ENCODE measurements at regions not wholly inside any gene's neighbourhood (a gene's known extent, or its start where the extent isn't known, plus 50 kb on each side); places are given as distances from the start of the nearest gene placed in this dataset.

DNA sequence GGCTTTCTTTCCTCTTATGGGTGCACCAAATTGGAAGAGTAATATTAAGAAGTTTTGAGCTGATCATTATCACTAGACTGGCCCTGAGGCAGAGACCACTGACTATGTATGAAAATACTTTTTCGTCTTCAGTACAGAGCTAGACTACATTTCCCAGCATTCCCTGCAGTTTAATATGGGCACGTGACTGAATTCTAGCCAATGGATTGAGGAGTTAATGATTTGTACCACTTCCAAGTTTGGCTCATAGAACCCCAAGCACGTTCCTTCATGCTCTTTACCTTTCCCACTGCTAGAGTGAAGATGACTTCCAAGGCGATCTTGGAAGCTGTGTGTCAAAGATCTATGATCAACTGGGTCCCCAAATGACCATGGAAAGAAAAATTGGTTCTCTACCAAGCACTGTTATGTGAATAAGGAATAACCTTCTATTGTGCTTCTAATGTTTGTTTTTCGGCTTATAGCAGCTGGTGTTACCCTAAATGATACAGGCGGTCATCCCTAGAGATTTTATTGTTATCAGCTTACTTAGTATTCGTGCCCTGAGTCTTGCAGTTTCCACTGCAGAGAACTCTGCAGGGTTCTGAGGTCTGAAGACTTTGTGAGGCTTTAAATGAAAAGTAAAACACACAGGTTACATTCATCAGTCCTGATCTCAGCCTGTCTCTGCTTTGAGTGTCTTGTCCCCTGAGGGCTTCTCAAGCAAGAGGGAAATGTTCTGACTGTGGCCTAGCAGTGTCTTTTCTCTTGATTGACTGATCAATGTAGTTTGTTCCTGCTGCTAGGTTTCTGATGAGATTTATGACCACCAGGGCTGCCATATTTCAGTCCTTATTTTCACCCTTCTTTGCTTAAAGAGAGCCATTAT lies 486.8 kb downstream of the PDCD6IP start:
- intact Hi-C loops (cut with micrococcal nuclease), result no loop called here

GRCh38 chr3:34285827-34286188 lies 487.4 kb downstream of the PDCD6IP start:
- intact Hi-C loops (cut with micrococcal nuclease), result no loop called here

DNA sequence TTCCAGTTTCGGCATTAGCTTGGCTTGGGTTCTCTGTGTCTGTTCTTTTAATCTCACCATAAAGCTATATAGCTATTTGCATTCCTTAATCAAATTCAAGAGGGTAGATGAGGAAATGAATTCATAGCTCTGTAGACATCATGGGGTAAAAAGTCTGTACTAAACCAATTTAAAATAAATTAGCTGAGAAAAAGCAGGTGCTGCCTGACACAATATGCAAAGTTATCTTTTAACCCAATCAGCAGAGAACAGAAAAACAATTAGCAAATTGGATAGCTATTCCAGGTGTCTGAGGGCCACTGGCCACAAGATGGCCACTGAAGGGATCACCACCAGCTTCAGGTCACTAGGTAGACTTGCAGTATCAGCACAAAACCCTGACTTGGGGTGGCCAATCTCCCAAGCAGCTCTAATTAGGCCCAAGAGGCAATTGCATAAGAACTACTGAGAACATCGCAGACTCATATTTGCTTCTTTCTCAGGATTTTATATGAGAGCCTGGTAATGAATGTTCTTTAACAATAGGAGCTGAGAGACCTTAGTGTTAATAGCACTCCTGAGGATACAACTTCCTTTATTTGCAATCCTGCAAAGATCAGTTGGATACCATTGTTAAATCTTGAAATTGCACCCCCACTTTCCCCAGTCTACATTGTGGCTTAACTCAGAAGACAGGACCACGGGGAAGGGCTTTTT lies 494.3 kb downstream of the PDCD6IP start:
- intact Hi-C loops (cut with micrococcal nuclease), result no loop called here

DNA sequence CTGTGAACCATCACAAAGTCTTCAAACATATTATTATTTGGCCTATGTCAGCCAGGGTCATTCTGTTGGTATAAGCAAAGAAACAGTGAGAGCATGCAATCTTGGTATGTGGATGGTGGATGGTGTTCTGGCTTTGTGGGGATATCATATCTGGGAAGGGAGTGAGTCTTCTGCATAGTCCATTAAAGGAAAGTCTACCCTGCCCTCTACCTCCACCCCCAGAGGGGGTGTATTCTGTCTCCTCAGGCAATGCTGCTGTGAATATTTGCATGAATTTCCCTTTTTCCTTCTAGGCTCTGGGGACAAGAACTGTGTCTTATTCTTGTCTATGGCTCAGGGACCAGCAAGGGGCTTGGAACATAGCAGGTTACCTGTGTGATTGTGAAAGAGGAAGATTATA lies 495.8 kb downstream of the PDCD6IP start:
- intact Hi-C loops (cut with micrococcal nuclease), result no loop called here

GRCh38 chr3:34296796-34297195 lies 498.4 kb downstream of the PDCD6IP start:
- intact Hi-C loops (cut with micrococcal nuclease), result no loop called here

- intact Hi-C loops (cut with micrococcal nuclease), result no loop called here
Measured at GRCh38 chr3:34298653-34299052, 500.2 kb downstream of the PDCD6IP start.

- intact Hi-C loops (cut with micrococcal nuclease), result no loop called here
Measured at GRCh38 chr3:34300621-34301020, 502.2 kb downstream of the PDCD6IP start.

- intact Hi-C loops (cut with micrococcal nuclease), result no loop called here
Measured at GRCh38 chr3:34301313-34301712, 502.9 kb downstream of the PDCD6IP start.

DNA sequence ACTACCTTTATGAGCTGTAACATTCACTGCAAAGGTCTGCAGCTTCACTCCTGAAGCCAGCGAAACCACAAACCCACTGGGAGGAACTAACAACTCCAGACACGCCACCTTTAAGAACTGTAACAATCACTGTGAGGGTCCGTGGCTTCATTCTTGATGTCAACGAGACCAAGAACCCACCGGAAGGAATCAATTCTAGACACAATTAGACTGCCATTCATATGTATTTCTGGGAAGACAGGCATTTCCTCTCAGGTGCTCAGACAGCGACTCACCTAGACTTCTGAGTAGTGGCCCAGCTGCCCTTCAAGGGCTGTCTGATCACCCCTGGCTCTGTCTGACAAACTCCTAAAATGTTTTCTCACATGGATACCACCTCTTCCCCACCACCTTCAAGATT lies 506.8 kb downstream of the PDCD6IP start:
- intact Hi-C loops (cut with micrococcal nuclease), result no loop called here

DNA sequence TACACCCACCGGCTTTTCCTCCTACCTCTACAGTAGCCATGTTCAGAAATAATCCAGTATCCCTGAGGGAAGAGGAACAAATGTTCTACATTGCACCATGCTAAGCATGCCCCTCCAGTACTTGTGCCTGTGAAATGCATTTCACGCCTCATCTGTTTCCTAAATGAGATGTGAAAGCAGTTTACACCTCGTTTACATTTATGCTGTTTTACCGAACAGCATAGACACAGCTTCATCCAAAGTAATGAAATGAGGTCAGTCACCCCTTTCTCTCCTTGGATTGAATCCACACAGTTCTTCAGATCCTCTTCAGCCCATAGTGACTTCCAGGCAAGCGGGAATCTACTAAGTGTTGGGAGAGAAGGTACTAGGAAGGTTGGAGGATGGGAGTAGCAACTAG lies 514.3 kb downstream of the PDCD6IP start:
- intact Hi-C loops (cut with micrococcal nuclease), result no loop called here

GRCh38 chr3:34319881-34320280 lies 521.5 kb downstream of the PDCD6IP start:
- intact Hi-C loops (cut with micrococcal nuclease), result no loop called here

DNA sequence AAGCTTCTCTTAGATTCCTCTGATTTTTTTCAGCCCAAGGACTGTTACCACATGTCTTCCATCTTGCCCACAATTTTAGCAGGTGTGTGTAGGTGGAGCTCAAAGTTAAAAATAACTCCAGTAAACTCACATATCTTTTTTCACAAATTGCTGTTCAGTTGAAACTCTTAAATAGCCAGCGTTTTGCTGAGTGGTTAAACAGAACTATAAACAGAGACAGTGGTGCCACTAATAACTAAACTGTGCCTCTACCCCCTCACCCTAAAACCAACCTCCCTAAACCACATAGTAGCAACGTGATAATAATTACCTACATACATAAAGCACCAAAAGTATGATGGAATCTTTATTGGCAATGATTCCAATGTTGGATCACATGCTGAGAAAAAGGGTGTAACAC lies 525.1 kb downstream of the PDCD6IP start:
- intact Hi-C loops (cut with micrococcal nuclease), result no loop called here

- intact Hi-C loops (cut with micrococcal nuclease), result no loop called here
Measured at GRCh38 chr3:34346656-34347055, 548.2 kb downstream of the PDCD6IP start.

- intact Hi-C loops (cut with micrococcal nuclease), result no loop called here
Measured at GRCh38 chr3:34351882-34352777, 553.7 kb downstream of the PDCD6IP start.

DNA sequence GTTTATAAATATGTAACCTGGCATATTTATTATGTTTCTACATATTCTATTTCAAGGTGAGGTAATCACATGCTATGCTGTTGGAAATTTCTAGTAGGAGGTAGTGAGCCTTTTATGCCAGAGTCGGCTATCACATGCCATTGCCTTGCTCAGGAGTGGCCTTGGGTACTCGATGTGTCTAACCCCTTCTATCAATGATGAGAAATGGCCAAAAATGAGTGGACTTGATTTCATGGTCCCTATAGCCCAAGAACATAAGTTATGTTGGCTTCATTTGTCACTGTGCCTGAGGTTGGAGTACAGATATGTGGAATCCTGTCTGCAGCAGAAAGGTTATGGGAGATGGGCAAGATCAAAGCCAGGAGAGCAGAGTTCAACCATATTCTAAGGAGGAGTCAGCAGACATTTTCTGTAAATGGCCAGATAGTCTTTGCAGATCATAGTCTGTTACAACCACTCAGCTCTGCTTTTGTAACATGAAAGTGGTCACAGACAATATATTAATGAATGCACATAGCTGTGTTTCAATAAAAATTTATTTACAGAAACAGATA lies 554.4 kb downstream of the PDCD6IP start:
- intact Hi-C loops (cut with micrococcal nuclease), result no loop called here

GRCh38 chr3:34357461-34357860 lies 559.0 kb downstream of the PDCD6IP start:
- intact Hi-C loops (cut with micrococcal nuclease), result no loop called here

DNA sequence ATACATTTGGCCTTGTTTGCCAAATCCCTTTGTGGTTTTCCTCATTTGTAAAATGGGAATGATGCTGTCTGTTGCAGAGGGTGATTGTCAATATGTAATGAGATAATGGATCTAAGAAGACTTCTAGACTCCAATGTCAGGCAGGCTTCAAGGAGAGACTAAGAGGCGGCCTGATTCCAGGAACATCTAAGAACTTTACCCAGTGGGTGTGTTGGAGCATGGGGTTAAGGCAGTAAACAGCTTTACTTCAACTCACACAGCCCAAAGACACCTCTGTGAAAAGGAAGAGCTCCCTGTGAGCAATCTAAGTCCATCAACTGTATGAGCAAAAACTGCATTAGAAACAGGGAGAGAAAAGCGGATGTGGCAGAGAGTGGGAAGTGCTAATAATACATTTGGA lies 560.6 kb downstream of the PDCD6IP start:
- intact Hi-C loops (cut with micrococcal nuclease), result no loop called here

DNA sequence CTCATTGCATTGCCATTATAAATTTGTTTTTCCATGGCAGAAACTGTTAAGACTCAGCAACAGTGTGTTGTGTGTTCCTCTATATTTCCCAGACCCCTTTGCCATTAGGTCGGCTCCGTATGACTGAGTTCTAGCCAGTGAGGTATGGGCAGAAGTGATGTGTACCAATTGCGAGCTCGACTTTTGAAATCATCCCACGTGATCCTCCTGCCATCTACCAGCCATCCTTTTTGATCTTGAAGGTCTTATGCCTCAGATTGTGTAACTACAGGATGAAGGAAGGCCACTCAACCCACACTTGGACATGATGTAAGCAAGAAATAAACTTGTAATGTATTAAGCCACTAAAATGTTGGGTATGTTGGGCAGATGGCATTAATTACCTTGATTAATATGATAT lies 562.3 kb downstream of the PDCD6IP start:
- intact Hi-C loops (cut with micrococcal nuclease), result no loop called here

DNA sequence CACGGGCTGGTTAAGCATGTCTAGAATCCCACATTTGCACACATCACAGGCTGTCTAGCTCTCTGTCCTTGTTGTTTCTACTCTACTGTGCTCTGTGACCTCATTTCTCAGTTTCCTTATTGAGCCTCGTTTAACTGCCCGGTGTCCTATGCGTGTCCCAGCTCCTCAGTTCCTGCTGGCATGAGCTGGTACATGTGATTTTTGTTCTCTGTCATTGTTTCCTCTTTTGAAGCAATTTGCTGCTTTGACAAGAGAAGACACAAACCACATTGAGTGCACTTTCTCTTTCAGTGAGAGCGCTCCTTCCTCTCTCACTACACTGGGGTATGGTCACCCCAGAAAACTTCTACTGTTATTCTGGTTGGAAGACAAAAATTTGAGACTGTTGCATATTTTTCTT lies 563.5 kb downstream of the PDCD6IP start:
- intact Hi-C loops (cut with micrococcal nuclease), result no loop called here

GRCh38 chr3:34362910-34363309 lies 564.5 kb downstream of the PDCD6IP start:
- intact Hi-C loops (cut with micrococcal nuclease), result no loop called here

- intact Hi-C loops (cut with micrococcal nuclease), result no loop called here
Measured at GRCh38 chr3:34363881-34364280, 565.5 kb downstream of the PDCD6IP start.

GRCh38 chr3:34364335-34364734 lies 565.9 kb downstream of the PDCD6IP start:
- intact Hi-C loops (cut with micrococcal nuclease), result no loop called here

Measured in T-helper 1 cell treated with Interleukin-12 subunit alpha and Interleukin-12 subunit beta and Interleukin-4 antibody, amounts not matched to agents 30 ng/mL and 1 ng/mL, for 36 hours (primary cell).